HCT116 (cell line): ENCODE measurements at regions not wholly inside any gene's neighbourhood (a gene's known extent, or its start where the extent isn't known, plus 50 kb on each side); places are given as distances from the start of the nearest gene placed in this dataset.

Experiments used
- CBX3 ChIP-seq: IDR thresholded peaks from 2 replicates; pipeline ENCODE4 v1.6.1; 2012; ENCODE audit warnings: low read depth
- CEBPB ChIP-seq: IDR thresholded peaks from 2 replicates; pipeline ENCODE4 v1.6.1; 2012; ENCODE audit warnings: low read depth
- EZH2 ChIP-seq: fragments of 200-600 bp; sonication (generic); IDR thresholded peaks from 2 replicates; pipeline ENCODE4 v1.6.1; 2017; ENCODE audit warnings: antibody characterized with exemption, mixed run types
- FOSL1 ChIP-seq: IDR thresholded peaks from 2 replicates; pipeline ENCODE4 v1.6.1; 2012; ENCODE audit warnings: low read depth
- MAX ChIP-seq: IDR thresholded peaks from 2 replicates; pipeline ENCODE4 v1.6.1; 2012
- POLR2A ChIP-seq: IDR thresholded peaks from 2 replicates; pipeline ENCODE4 v1.7.0; 2011; ENCODE audit warnings: borderline replicate concordance; ENCODE audit not compliant: insufficient read depth, insufficient read length; ENCODE audit errors: extremely low read depth
- POLR2AphosphoS5 ChIP-seq: IDR thresholded peaks from 2 replicates; pipeline ENCODE4 v1.6.1; 2011; ENCODE audit warnings: mild to moderate bottlenecking, low read depth, low read length, moderate library complexity
- RAD21 ChIP-seq: IDR thresholded peaks from 2 replicates; pipeline ENCODE4 v1.6.1; 2012; ENCODE audit warnings: low read depth, mild to moderate bottlenecking
- SIN3A ChIP-seq: IDR thresholded peaks from 2 replicates; pipeline ENCODE4 v1.6.1; 2012; ENCODE audit warnings: low read depth
- SP1 ChIP-seq: IDR thresholded peaks from 2 replicates; pipeline ENCODE4 v1.6.1; 2012; ENCODE audit warnings: low read depth
- TF ChIP-seq, protein P1 (sequence below), 3 experiments: fragments of 200-600 bp in 1 of 3; sonication (generic) in 1 of 3; IDR thresholded peaks in 2 of 3; conservative IDR thresholded peaks in 1 of 3; 2 replicates each; pipeline ENCODE4 v1.5.1; 2012 to 2017; ENCODE audit warnings: low read depth in 2 of 3, low read length in 2 of 3, antibody characterized with exemption in 1 of 3, borderline replicate concordance in 1 of 3, control low read depth in 1 of 3, mild to moderate bottlenecking in 1 of 3, mixed read lengths in 1 of 3, mixed run types in 1 of 3, moderate library complexity in 1 of 3; ENCODE audit not compliant: insufficient read depth in 1 of 3
- TF ChIP-seq, protein P2 (sequence below): IDR thresholded peaks from 2 replicates; pipeline ENCODE4 v1.6.1; 2012; ENCODE audit warnings: low read depth

DNA sequence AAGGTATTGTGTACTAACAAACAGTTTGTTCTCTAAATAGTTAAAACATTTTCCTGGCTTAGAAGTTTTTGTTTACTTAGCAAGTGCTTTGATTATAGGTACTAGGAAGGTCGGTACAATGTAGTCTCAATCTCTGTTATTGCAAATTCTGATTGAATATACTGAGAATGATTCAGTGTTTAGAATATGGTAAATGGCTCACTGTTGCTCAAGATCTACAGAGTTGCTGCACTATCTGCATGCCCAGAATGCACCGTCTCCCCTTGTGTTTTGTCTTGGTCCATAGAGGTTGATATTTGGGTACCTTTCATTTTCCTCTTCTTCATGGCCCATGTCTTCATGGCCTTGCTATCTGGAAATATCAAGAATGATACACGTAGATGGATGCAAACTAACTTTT is 99.6 kb downstream of the KLF6 start:
- TF ChIP-seq POLR2A (no peak), POLR2AphosphoS5 (no peak), EZH2 (no peak), CBX3 (no peak), RAD21 (no peak), MAX (no peak), SP1 (no peak), FOSL1 (no peak), CEBPB (no peak), SIN3A (no peak)
- TF ChIP-seq, protein P1, sequence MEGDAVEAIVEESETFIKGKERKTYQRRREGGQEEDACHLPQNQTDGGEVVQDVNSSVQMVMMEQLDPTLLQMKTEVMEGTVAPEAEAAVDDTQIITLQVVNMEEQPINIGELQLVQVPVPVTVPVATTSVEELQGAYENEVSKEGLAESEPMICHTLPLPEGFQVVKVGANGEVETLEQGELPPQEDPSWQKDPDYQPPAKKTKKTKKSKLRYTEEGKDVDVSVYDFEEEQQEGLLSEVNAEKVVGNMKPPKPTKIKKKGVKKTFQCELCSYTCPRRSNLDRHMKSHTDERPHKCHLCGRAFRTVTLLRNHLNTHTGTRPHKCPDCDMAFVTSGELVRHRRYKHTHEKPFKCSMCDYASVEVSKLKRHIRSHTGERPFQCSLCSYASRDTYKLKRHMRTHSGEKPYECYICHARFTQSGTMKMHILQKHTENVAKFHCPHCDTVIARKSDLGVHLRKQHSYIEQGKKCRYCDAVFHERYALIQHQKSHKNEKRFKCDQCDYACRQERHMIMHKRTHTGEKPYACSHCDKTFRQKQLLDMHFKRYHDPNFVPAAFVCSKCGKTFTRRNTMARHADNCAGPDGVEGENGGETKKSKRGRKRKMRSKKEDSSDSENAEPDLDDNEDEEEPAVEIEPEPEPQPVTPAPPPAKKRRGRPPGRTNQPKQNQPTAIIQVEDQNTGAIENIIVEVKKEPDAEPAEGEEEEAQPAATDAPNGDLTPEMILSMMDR (IDR thresholded peaks at IDR 0.05 in 2 of 3, conservative IDR thresholded peaks at IDR 0.05 in 1 of 3; ENCODE audit: borderline replicate concordance in 1 of 3, insufficient read depth in 1 of 3, low read depth in 2 of 3, low read length in 2 of 3), result no peak
- TF ChIP-seq, protein P2, sequence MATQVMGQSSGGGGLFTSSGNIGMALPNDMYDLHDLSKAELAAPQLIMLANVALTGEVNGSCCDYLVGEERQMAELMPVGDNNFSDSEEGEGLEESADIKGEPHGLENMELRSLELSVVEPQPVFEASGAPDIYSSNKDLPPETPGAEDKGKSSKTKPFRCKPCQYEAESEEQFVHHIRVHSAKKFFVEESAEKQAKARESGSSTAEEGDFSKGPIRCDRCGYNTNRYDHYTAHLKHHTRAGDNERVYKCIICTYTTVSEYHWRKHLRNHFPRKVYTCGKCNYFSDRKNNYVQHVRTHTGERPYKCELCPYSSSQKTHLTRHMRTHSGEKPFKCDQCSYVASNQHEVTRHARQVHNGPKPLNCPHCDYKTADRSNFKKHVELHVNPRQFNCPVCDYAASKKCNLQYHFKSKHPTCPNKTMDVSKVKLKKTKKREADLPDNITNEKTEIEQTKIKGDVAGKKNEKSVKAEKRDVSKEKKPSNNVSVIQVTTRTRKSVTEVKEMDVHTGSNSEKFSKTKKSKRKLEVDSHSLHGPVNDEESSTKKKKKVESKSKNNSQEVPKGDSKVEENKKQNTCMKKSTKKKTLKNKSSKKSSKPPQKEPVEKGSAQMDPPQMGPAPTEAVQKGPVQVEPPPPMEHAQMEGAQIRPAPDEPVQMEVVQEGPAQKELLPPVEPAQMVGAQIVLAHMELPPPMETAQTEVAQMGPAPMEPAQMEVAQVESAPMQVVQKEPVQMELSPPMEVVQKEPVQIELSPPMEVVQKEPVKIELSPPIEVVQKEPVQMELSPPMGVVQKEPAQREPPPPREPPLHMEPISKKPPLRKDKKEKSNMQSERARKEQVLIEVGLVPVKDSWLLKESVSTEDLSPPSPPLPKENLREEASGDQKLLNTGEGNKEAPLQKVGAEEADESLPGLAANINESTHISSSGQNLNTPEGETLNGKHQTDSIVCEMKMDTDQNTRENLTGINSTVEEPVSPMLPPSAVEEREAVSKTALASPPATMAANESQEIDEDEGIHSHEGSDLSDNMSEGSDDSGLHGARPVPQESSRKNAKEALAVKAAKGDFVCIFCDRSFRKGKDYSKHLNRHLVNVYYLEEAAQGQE, result no peak
